ENCODE measurements at regions not wholly inside any gene's neighbourhood (a gene's known extent, or its start where the extent isn't known, plus 50 kb on each side); places are given as distances from the start of the nearest gene placed in this dataset.
"Not testable (repeated sequence)": the region's sequence is repeated elsewhere in the genome, so short reads cannot be mapped to it uniquely, and the experiment has no call there.

GRCh38 chr9:81823672-81824554, 104.3 kb upstream of the SPATA31D4 start:
- Mint-ChIP-seq H3K36me3 (no peaks in the 10 kb centered on the region), H3K4me1 (peaks cover 11% of the 10 kb centered on the region), H3K9me3 (no peaks in the 10 kb centered on the region), H3K27ac (no peak overlapping the region), H3K4me3 (no peak overlapping the region), H3K27me3 (peaks cover 9% of the 10 kb centered on the region)
- ATAC-seq, result no peak

- Mint-ChIP-seq H3K27ac (no peak overlapping the region), H3K27me3 (peaks cover 9% of the 10 kb centered on the region), H3K4me3 (no peak overlapping the region), H3K9me3 (no peaks in the 10 kb centered on the region), H3K36me3 (no peaks in the 10 kb centered on the region), H3K4me1 (peaks cover 21% of the 10 kb centered on the region)
- no peak for ATAC-seq
Measured at GRCh38 chr9:81824802-81825730, 103.2 kb upstream of the SPATA31D4 start.

GRCh38 chr9:81825846-81826516, 102.2 kb upstream of the SPATA31D4 start:
- Mint-ChIP-seq H3K27me3 (peaks cover 5% of the 10 kb centered on the region), H3K4me1 (peaks cover 21% of the 10 kb centered on the region)

DNA sequence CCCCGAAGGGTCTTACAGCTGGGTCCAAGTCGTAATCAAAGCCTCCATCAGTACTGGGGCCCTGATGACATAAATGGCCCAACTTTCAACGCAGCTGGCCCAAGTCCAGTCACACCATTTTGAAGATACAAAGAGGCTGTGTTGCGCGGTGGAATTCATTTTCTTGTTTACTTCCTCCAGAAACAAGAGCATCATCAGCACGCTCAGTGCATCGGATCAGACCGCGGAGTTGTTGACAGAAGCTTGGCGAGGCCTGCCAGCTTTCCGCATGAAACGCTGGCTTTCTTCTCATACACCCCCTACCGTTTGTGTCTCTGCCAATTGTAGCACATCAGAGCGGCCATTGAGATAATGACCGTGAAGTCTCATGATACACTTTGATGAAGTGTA, 101.7 kb upstream of the SPATA31D4 start:
- H3K36me3 Mint-ChIP-seq, result no peaks in the 10 kb centered on the region

More at GRCh38 chr9:81825846-81826516, 102.2 kb upstream of the SPATA31D4 start:
- Mint-ChIP-seq H3K4me3 (no peak overlapping the region), H3K27ac (no peak overlapping the region), H3K9me3 (no peaks in the 10 kb centered on the region), H3K36me3 (no peaks in the 10 kb centered on the region)
- ATAC-seq, result no peak

DNA sequence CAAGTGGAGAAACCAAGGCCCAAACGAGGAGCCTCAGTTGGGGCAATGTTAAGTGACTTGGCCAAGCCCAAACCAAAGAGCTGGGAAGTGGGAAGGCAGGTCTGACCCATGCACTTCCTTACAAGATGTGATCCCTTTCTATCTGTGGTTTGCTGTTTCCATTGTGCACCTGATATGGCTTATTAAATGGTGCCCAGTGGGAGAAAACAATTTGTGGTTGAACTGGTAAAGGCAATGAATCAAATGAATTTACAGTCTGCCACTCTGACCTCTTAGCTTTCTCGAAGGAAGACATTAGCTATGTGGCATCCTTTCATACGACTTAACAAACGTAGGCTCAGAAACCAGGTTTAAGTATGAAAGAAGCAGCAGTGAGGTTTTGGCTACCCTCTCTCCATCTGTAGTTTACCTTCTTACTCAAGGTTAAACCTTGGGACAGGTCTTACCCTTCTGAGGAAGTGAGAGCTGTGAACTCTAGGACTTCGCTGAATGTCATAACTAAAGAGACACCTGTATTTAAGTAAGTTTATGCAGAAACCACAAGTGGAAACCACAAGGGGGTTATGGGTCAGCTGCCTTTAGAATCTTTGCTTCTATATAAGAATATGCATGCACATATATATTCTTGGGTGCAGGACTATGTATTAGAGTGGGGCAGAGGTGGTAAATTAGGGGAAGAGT, 100.5 kb upstream of the SPATA31D4 start:
- H3K4me3 Mint-ChIP-seq, result no peak overlapping the region
- ATAC-seq, result peak; percentile 93
- no peaks in the 10 kb centered on the region for H3K27me3 Mint-ChIP-seq
- H3K36me3 Mint-ChIP-seq, result no peaks in the 10 kb centered on the region
- no peaks in the 10 kb centered on the region for H3K9me3 Mint-ChIP-seq
- H3K4me1 Mint-ChIP-seq, result peaks cover 21% of the 10 kb centered on the region
- H3K27ac Mint-ChIP-seq, result no peak overlapping the region

More for the DNA sequence above, 101.7 kb upstream of the SPATA31D4 start:
- H3K4me3 Mint-ChIP-seq, result no peak overlapping the region
- H3K27me3 Mint-ChIP-seq, result no peaks in the 10 kb centered on the region
- peaks cover 21% of the 10 kb centered on the region for H3K4me1 Mint-ChIP-seq
- H3K9me3 Mint-ChIP-seq, result no peaks in the 10 kb centered on the region
- no peak overlapping the region for H3K27ac Mint-ChIP-seq
- ATAC-seq, result no peak

GRCh38 chr9:81829195-81829882, 98.9 kb upstream of the SPATA31D4 start:
- Mint-ChIP-seq H3K9me3 (no peaks in the 10 kb centered on the region), H3K4me1 (peaks cover 26% of the 10 kb centered on the region), H3K36me3 (no peaks in the 10 kb centered on the region), H3K27me3 (no peaks in the 10 kb centered on the region), H3K27ac (no peak overlapping the region), H3K4me3 (no peak overlapping the region)
- ATAC-seq, result no peak

- H3K27ac Mint-ChIP-seq, H3K27me3 Mint-ChIP-seq, H3K36me3 Mint-ChIP-seq, H3K4me3 Mint-ChIP-seq, ATAC-seq, H3K9me3 Mint-ChIP-seq: not testable (repeated sequence)
- H3K4me1 Mint-ChIP-seq, result peaks cover 26% of the 10 kb centered on the region
Measured at GRCh38 chr9:81830431-81830830, 97.8 kb upstream of the SPATA31D4 start.

GRCh38 chr9:81832571-81833285, 95.5 kb upstream of the SPATA31D4 start:
- peak overlapping the region; percentile 12 for H3K27ac Mint-ChIP-seq
- no peak overlapping the region for H3K4me3 Mint-ChIP-seq
- H3K9me3 Mint-ChIP-seq, result peaks cover 3% of the 10 kb centered on the region
- no peaks in the 10 kb centered on the region for H3K36me3 Mint-ChIP-seq
- H3K27me3 Mint-ChIP-seq, result no peaks in the 10 kb centered on the region
- peaks cover 22% of the 10 kb centered on the region for H3K4me1 Mint-ChIP-seq
- ATAC-seq, result no peak

DNA sequence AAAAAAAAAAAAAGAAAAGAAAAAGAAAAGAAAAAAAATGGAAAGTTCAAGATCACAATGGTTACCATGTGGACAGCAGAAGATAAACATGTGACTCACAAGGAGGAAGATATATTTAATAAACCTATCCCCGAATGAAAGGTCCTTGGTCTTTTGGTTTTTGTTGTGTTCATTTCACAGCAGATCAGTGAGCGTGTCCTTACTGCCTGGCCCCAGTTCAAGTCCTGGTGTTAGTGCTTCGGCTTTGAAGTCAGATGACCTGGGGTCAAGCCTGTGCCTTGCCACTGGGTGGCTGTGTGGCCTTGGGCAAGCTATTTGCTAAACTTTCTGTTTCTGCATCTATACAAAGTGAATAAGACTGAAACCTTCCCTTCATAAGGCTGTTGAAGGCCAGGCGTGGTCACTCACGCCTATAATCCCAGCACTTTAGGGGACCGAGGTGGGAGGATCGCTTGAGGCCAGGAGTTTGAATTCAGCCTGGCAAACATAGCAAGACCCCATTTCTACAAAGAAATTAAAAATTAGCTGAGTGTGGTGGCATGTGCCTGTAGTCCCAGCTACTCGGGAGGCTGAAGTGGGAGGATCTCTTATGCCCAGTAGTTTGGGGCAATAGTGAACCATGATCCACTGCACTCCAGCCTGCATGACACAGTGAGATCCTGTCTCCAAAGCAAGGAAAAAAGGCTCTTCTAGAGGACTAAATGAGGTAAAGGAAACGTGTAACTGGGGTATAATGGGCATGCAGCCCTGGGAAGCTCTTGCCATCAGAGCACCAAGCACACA, 94.5 kb upstream of the SPATA31D4 start:
- Mint-ChIP-seq H3K36me3 (no peaks in the 10 kb centered on the region), H3K9me3 (peaks cover 3% of the 10 kb centered on the region), H3K4me1 (peaks cover 15% of the 10 kb centered on the region), H3K27me3 (no peaks in the 10 kb centered on the region), H3K4me3 (no peak overlapping the region), H3K27ac (peak overlapping the region; percentile 12)
- no peak for ATAC-seq

DNA sequence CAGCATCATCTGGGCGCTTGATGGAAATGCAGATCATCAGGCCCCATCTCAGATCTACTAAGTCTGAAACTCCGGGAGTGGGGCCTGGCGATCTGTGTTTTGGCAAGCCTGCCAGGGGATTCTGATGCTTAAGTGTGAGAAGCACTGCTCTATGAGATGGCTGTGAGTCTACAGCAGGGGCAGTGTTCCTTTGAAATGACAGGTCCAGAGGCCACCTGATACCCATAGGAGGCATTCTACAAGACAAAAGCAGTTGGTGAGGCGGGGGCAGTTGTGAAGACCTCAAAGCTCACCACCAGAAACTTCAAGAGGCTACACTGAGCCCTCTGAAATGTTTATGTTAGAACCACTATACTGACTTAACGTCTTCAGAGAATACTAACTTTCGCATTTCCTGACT, 86.9 kb upstream of the SPATA31D4 start:
- peaks cover 3% of the 10 kb centered on the region for H3K9me3 Mint-ChIP-seq
- no peaks in the 10 kb centered on the region for H3K36me3 Mint-ChIP-seq
- no peak overlapping the region for H3K27ac Mint-ChIP-seq
- H3K27me3 Mint-ChIP-seq, result no peaks in the 10 kb centered on the region
- no peaks in the 10 kb centered on the region for H3K4me1 Mint-ChIP-seq
- no peak overlapping the region for H3K4me3 Mint-ChIP-seq
- no peak for ATAC-seq

- no peak overlapping the region for H3K4me3 Mint-ChIP-seq
- H3K27ac Mint-ChIP-seq, result no peak overlapping the region
- no peaks in the 10 kb centered on the region for H3K36me3 Mint-ChIP-seq
- ATAC-seq, result no peak
- H3K4me1 Mint-ChIP-seq, result no peaks in the 10 kb centered on the region
- H3K27me3 Mint-ChIP-seq, result no peaks in the 10 kb centered on the region
- H3K9me3 Mint-ChIP-seq, result no peaks in the 10 kb centered on the region
Measured at GRCh38 chr9:81844131-81844567, 84.1 kb upstream of the SPATA31D4 start.

DNA sequence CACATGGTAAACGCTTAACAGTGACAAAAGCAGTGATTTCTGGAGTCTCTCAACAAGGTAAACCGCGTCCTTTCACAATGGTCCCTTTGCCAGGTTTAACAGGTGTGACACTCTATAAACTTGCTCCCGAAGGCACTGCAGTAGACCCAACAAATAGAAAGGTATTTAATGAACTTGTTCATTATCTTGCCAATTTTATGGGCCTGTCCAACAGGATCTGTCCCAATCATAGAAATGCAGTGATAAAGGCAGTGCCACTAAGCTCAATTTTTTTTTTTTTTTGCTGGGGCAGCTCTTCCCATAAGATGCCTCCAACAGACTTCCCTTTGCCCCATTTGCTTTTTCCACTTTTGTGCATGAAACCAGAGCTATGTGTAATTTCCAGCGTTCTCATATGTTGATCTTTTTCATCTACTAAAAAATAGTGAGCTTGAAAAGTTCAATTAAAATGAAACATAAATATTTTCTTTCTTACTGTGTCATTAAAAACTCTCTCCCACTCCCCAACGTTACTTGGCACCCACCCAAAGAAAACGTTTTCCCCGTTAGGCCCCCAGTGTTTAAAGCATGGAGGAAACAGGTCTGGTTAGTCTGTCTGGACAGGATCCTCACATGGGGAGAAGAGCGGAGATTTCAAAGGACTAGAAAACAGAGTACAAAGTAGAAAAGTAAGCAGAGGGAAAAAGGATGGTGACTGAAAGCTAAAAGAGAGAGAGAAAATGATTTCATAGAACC, 80.9 kb upstream of the SPATA31D4 start:
- Mint-ChIP-seq H3K36me3 (no peaks in the 10 kb centered on the region), H3K27ac (no peak overlapping the region), H3K27me3 (no peaks in the 10 kb centered on the region), H3K4me1 (no peaks in the 10 kb centered on the region), H3K4me3 (no peak overlapping the region), H3K9me3 (no peaks in the 10 kb centered on the region)
- ATAC-seq, result no peak
